GM12892 (cell line): ENCODE measurements at regions not wholly inside any gene's neighbourhood (a gene's known extent, or its start where the extent isn't known, plus 50 kb on each side); places are given as distances from the start of the nearest gene placed in this dataset.

Source experiments
- POLR2A ChIP-seq: IDR thresholded peaks from 2 replicates; pipeline ENCODE4 v1.6.1; 2011; ENCODE audit warnings: low read depth, low read length, control low read depth
- POLR2AphosphoS5 ChIP-seq: IDR thresholded peaks from 2 replicates; pipeline ENCODE4 v1.6.1; 2011; ENCODE audit warnings: low read depth, low read length, control low read depth

GRCh38 chr2:56123538-56123937 is 60.3 kb upstream of the CCDC85A start:
- TF ChIP-seq POLR2AphosphoS5 (no peak), POLR2A (no peak)
